Heart left ventricle (tissue), 13 donors: ENCODE measurements at regions not wholly inside any gene's neighbourhood (a gene's known extent, or its start where the extent isn't known, plus 50 kb on each side); places are given as distances from the start of the nearest gene placed in this dataset.

ENCODE experiments used
- CTCF ChIP-seq, 12 donors: fragments of 200-600 bp; sonication (generic) in 4 of 12; IDR thresholded peaks; one replicate each; pipeline versions ENCODE4 v1.5.0 to v1.8.0; 2018 to 2022; ENCODE audit warnings: antibody characterized with exemption in 12 of 12, mild to moderate bottlenecking in 5 of 12
- POLR2A ChIP-seq, 2 donors: fragments of 450-650 bp; IDR thresholded peaks; one replicate each; pipeline ENCODE4 v1.6.1; 2017; ENCODE audit warnings: antibody characterized with exemption in 2 of 2, mild to moderate bottlenecking in 2 of 2, moderate library complexity in 2 of 2
- donor health status: ischemic (EF 13 %, LVEDD 7.1; RV severe dilation, severe dysfunction).
- donor health status: DM: no; HTN: yes; CAD: no.
- donor health status: DM: no; HTN: no; CAD: no.
- donor health status: ischemic (EF 25% LVEDD 6.9; RV normal size, moderate dysfunction).
- donor health status: ischemic (EF 25% LVEDD 5.7; RV mildly dilated, moderate dysfunction).
- donor health status: ischemic (EF 35%, LVEDD 5.7; RV mildly dilated, moderate dysfunction).
- donor health status: nonischemic (EF 11% LVEDD 7.7; RV severe dilation, severe dysfunction).
- donor health status: DM: yes; HTN: yes; CAD: no.
- donor health status: PGD.
- donor health status: ischemic (EF 29% LVEDD 5.4; RV normal size, mild dysfunction).
- donor health status: nonischemic (EF 23%, LVEDD 6.1; RV moderate dilation, normal function).

- TF ChIP-seq POLR2A (IDR thresholded peaks at IDR 0.05) (no peak), CTCF (IDR thresholded peaks at IDR 0.05) (no peak)
These were observed 78.1 kb upstream of the SPTBN1 start for GRCh38 chr2:54377901-54378493.
